Stimulated activated naive B cell treated with anti-CD40 and anti-IgM and Interleukin-4, amounts not matched to agents 10 μg/mL and 1 μg/mL and 100 μg/mL, for 72 hours (primary cell): ENCODE measurements at regions not wholly inside any gene's neighbourhood (a gene's known extent, or its start where the extent isn't known, plus 50 kb on each side); places are given as distances from the start of the nearest gene placed in this dataset.

Experiments used
- ATAC-seq, 2 donors: fragments of 150-1000 bp; cut with Tn5 transposase; replicated peaks; 2 replicates each; pipeline ENCODE4 v1.10.0; 2021; ENCODE audit warnings: moderate library complexity in 1 of 2
- DNase-seq: peaks from one replicate; pipeline ENCODE4 v3.0.0; 2021
- H3K27ac Mint-ChIP-seq: one replicate; pipeline ENCODE4 v1.8.0; 2022; ENCODE audit warnings: mild to moderate bottlenecking, mixed read lengths
- H3K27me3 Mint-ChIP-seq, 2 donors: one replicate each; pipeline ENCODE4 v1.8.0; 2022; ENCODE audit warnings: mixed read lengths in 2 of 2
- H3K36me3 Mint-ChIP-seq, 2 donors: one replicate each; pipeline ENCODE4 v1.8.0; 2022; ENCODE audit warnings: mixed read lengths in 2 of 2, mild to moderate bottlenecking in 1 of 2
- H3K4me1 Mint-ChIP-seq, 2 donors: one replicate each; pipeline ENCODE4 v1.8.0; 2022; ENCODE audit warnings: mixed read lengths in 2 of 2, mild to moderate bottlenecking in 1 of 2
- H3K4me3 Mint-ChIP-seq, 2 donors: one replicate each; pipeline ENCODE4 v1.8.0; 2022; ENCODE audit warnings: mild to moderate bottlenecking in 2 of 2, mixed read lengths in 2 of 2, moderate library complexity in 1 of 2
- H3K9me3 Mint-ChIP-seq, 2 donors: one replicate each; pipeline ENCODE4 v1.8.0; 2022; ENCODE audit warnings: mixed read lengths in 2 of 2, mild to moderate bottlenecking in 1 of 2

DNA sequence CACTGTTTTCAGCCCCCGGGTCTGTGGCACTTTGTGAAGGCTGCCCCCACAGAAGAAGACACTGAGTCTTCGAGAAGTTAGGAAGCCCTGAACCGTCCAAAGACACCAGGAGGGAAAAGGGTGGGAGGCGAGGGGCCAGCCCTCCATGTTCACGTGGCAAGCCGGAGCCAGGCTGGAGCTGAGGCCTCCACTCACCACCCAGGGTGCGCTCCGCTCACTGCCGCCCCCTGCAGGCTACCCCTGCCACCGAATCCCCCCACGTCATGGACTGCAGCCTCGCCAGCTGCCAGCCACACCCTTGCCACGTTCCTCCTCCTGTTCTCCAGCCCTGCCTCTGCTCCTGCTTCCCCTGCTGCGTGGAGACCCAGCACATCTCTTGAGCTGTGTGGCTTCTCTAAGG is 59.0 kb upstream of the EN2 start:
- H3K27me3 Mint-ChIP-seq = peaks cover 55 to 77% of the 10 kb centered on the region in 2 donors
- H3K36me3 Mint-ChIP-seq = no peaks in the 10 kb centered on the region
- ATAC-seq = no peak
- DNase-seq = no peak
- H3K4me1 Mint-ChIP-seq = no peaks in the 10 kb centered on the region
- H3K9me3 Mint-ChIP-seq = peaks cover 3 to 5% of the 10 kb centered on the region in 2 donors
- no peak overlapping the region for H3K27ac Mint-ChIP-seq
- no peak overlapping the region for H3K4me3 Mint-ChIP-seq

DNA sequence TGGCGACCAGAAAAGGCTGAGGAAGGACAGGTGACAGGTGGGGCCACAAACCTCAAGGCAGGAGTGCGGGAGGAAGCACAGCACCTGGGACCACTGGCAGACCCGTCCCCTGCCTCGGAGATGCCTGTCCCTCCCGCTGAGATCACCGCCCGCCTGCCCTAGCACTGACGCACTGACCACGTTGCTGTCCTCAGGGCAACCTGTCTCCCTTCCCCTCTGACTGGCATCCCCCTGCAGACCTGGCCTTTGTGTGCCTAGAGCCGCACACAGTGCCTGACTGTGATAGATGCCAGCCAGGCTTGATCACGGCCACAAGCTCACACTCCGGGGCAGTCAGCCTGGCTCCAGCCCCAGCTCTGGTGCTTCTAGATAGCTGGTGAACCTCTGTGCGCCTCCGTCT is 58.4 kb upstream of the EN2 start:
- H3K4me1 Mint-ChIP-seq = no peaks in the 10 kb centered on the region
- peaks cover 3 to 5% of the 10 kb centered on the region in 2 donors for H3K9me3 Mint-ChIP-seq
- H3K27ac Mint-ChIP-seq = no peak overlapping the region
- DNase-seq (no peak), ATAC-seq (no peak)
- H3K4me3 Mint-ChIP-seq = no peak overlapping the region
- H3K27me3 Mint-ChIP-seq = peaks cover 57 to 78% of the 10 kb centered on the region in 2 donors
- H3K36me3 Mint-ChIP-seq = no peaks in the 10 kb centered on the region

DNA sequence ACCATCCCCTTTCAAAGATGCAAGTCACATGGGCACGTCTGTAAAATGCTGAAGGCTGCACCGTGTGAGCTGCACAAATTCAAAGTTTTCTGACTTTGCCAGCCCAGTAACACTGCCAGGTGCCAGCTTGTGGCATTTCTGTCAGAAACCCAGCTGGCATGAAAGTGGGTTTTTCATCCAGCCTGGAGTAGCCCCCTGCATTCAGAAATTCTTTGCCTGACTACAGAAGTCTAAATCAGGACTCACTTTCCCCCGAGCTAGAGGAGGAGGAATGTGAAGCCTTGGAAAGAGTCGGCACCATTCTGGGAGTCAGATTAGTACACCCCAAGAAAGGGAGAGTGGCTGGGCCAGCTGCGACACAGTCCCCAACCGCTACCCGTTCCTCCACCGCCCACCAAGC is 56.7 kb upstream of the EN2 start:
- DNase-seq (no peak), ATAC-seq (no peak)
- peaks cover 52 to 79% of the 10 kb centered on the region in 2 donors for H3K27me3 Mint-ChIP-seq
- H3K9me3 Mint-ChIP-seq = peaks cover 3 to 5% of the 10 kb centered on the region in 2 donors
- H3K4me1 Mint-ChIP-seq = no peaks in the 10 kb centered on the region
- H3K4me3 Mint-ChIP-seq = no peak overlapping the region
- H3K27ac Mint-ChIP-seq = no peak overlapping the region
- no peaks in the 10 kb centered on the region for H3K36me3 Mint-ChIP-seq

DNA sequence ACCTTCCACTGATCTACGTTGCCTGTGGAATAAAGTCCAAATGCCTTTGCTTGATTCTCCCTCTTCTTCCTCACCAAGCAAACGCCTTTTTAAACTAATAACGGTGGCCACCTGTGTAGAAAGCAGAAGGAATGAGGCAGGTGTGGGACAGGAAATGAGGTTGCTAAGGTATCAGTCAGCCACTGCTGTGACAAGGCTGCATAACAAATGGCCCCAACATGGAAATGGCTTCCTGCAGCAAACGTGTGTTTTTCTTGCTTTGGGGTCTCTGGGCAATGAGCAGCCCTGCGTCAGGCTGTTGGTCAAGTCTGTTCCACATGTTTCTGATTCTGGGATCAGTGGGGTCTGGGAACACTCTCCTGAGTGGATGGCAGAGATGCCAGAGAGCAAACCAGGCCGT is 56.0 kb upstream of the EN2 start:
- DNase-seq (no peak), ATAC-seq (no peak)
- peaks cover 56 to 81% of the 10 kb centered on the region in 2 donors for H3K27me3 Mint-ChIP-seq
- H3K9me3 Mint-ChIP-seq = peaks cover 3 to 5% of the 10 kb centered on the region in 2 donors
- no peaks in the 10 kb centered on the region for H3K36me3 Mint-ChIP-seq
- H3K4me1 Mint-ChIP-seq = peaks cover 0 to 2% of the 10 kb centered on the region in 2 donors
- H3K27ac Mint-ChIP-seq = no peak overlapping the region
- no peak overlapping the region for H3K4me3 Mint-ChIP-seq

DNA sequence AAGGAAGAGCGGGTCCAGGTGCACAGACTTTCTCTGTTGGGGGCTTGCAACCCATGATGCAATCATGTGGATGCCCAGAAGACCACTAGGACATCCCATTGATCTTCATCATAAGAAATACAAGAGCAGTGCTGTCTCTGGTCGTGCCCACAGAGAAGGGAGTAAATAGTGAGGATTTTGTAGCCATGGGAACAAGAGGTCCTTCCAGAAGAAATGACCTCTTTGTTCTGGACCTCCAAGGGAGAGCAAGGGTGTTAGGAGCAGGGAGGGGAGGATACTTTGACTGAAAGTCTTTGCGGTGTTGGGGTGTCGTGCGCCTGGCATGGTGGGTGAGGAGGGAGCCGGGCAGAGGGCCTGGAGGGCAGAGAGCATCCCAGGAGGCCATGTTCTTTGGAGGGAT is 55.0 kb upstream of the EN2 start:
- H3K9me3 Mint-ChIP-seq = peaks cover 3 to 5% of the 10 kb centered on the region in 2 donors
- no peak overlapping the region for H3K27ac Mint-ChIP-seq
- H3K36me3 Mint-ChIP-seq = no peaks in the 10 kb centered on the region
- DNase-seq (no peak), ATAC-seq (no peak)
- no peak overlapping the region for H3K4me3 Mint-ChIP-seq
- peaks cover 0 to 2% of the 10 kb centered on the region in 2 donors for H3K4me1 Mint-ChIP-seq
- peaks cover 50 to 74% of the 10 kb centered on the region in 2 donors for H3K27me3 Mint-ChIP-seq

DNA sequence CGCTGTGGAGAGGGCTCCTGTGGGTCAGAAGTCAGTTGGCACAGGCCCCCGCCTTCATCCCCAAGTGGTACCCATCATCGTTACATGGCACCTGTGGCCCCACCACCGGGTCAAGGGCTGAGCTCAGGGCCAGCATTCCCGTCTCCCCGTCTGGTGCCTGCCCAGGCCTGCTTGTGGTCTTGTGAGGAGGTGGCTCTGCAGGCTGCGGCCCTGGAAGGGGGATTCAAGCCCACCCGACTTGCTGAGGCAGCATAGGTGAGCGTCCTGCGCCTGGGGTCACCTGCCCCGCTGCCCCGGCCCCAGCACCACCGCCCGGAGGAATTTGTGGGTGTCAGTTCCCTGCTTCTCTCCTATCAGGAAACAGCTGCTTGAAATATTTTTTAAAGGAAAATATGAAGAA is 53.0 kb upstream of the EN2 start:
- DNase-seq (no peak), ATAC-seq (no peak)
- no peaks in the 10 kb centered on the region for H3K36me3 Mint-ChIP-seq
- H3K27ac Mint-ChIP-seq = no peak overlapping the region
- H3K27me3 Mint-ChIP-seq = peaks cover 54 to 77% of the 10 kb centered on the region in 2 donors
- no peak overlapping the region for H3K4me3 Mint-ChIP-seq
- H3K9me3 Mint-ChIP-seq = peaks cover 5% of the 10 kb centered on the region in 2 donors
- H3K4me1 Mint-ChIP-seq = peaks cover 8 to 11% of the 10 kb centered on the region in 2 donors

DNA sequence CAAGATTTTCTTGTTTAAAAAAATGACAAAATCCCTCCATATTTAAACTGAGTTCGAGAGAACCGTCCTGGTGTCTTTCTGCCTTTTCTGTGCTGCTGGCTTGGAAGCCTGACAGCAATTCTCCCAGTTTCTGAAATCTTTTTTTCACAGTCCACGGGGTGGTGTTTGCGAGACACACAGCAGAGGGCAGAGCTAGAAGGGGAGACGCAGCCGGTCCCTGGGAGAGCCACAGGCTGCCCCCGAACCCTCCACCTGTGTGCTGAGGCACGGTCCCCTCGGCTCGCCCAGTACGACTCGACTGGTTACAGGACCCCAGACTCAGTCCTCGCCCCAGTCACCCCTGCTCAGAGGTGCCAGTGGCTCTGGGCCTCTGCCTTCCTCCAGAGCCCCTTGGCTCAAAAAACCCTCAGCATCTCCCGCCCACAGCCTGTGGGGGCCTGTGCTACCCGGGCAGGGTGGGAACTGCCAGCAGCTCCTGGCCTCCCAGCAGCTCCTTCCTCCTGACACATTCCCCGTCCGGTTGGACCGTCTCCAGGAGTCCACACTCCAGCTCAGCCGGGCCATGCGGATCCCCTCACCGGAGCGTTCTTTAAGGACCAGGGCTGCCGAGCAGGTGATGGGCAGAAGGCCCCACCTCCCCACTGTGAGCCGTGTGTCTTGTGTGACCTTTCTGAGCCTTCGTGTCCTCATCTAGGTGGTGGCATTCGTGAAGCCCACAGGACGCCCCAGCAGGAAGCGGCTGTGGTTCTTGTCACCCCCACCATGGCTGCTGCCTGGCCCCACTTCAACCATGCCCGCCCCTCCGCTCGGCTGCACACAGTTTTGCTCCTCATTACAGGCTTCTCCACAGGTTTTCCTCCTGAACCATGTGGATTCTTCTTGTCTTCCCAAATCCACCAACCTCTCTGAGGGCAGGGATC is 52.3 kb upstream of the EN2 start:
- Mint-ChIP-seq H3K9me3 (peaks cover 5% of the 10 kb centered on the region in 2 donors), H3K36me3 (no peaks in the 10 kb centered on the region), H3K4me1 (peaks cover 8 to 11% of the 10 kb centered on the region in 2 donors), H3K27me3 (peaks cover 55 to 77% of the 10 kb centered on the region in 2 donors), H3K27ac (no peak overlapping the region), H3K4me3 (no peak overlapping the region)
- ATAC-seq (no peak), DNase-seq (no peak)

DNA sequence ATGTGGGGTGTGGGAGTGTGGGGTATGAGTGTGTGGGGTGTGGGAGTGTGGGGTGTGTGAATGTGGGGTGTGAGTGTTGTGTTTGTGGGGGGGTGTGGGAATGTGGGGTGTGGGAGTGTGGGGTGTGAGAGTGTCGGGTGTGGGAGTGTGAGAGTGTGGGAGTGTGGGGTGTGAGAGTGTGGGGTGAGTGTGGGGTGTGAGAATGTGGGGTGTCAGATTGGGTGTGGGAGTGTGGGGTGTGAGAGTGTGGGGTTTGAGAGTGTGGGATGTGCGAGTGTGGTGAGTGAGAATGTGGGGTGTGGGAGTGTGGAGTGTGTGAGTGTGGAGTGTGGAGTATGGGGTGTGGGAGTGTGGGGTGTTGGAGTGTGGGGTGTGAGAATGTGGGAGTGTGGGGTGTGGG is 50.1 kb upstream of the EN2 start:
- DNase-seq = no peak
- H3K27ac Mint-ChIP-seq = no peak overlapping the region
- H3K4me1 Mint-ChIP-seq = peaks cover 13 to 16% of the 10 kb centered on the region in 2 donors
- ATAC-seq = no peak
- no peak overlapping the region for H3K4me3 Mint-ChIP-seq
- H3K9me3 Mint-ChIP-seq = peaks cover 0 to 2% of the 10 kb centered on the region in 2 donors
- H3K36me3 Mint-ChIP-seq = no peaks in the 10 kb centered on the region
- peaks cover 61 to 84% of the 10 kb centered on the region in 2 donors for H3K27me3 Mint-ChIP-seq
